Adrenal gland (tissue), 5 donors: ENCODE measurements at regions not wholly inside any gene's neighbourhood (a gene's known extent, or its start where the extent isn't known, plus 50 kb on each side); places are given as distances from the start of the nearest gene placed in this dataset.

Experiments
- POLR2A ChIP-seq, 2 donors: fragments of 450-650 bp; IDR thresholded peaks; one replicate each; pipeline ENCODE4 v1.6.1; 2017; ENCODE audit warnings: antibody characterized with exemption in 2 of 2, mild to moderate bottlenecking in 2 of 2, moderate library complexity in 1 of 2
- TF ChIP-seq, protein P1 (sequence below), 6 experiments: fragments of 450-650 bp in 4 of 6; fragments of 200-600 bp in 2 of 6; sonication (generic) in 1 of 6; IDR thresholded peaks; 1 replicate in 5 of 6; 2 replicates in 1 of 6; pipeline versions ENCODE4 v1.5.1 to v1.8.0; 2016 to 2021; ENCODE audit warnings: antibody characterized with exemption in 6 of 6, mild to moderate bottlenecking in 2 of 6, moderate library complexity in 1 of 6
- donor health status: DM: no; HTN: no; CAD: no.

DNA sequence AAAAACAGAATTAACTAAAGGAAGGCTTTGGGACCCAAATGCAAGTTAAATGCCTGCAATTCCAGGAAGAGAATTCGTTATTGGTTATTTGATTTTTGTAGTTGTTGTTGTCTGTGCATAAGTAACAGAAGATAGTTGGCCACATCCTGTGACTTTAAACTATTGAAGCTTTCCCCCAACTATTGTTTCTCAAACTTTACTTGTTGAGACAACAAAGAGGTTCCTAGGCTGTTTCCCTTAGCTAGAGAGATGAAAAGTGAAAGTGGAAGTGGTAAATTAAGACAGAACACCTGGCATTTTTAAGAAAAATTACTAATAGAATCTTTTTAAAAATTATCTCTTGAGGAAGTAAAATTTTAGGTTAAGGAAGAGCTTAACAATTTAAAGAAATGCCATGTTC, 525.2 kb downstream of the PKHD1 start:
- TF ChIP-seq, protein P1, sequence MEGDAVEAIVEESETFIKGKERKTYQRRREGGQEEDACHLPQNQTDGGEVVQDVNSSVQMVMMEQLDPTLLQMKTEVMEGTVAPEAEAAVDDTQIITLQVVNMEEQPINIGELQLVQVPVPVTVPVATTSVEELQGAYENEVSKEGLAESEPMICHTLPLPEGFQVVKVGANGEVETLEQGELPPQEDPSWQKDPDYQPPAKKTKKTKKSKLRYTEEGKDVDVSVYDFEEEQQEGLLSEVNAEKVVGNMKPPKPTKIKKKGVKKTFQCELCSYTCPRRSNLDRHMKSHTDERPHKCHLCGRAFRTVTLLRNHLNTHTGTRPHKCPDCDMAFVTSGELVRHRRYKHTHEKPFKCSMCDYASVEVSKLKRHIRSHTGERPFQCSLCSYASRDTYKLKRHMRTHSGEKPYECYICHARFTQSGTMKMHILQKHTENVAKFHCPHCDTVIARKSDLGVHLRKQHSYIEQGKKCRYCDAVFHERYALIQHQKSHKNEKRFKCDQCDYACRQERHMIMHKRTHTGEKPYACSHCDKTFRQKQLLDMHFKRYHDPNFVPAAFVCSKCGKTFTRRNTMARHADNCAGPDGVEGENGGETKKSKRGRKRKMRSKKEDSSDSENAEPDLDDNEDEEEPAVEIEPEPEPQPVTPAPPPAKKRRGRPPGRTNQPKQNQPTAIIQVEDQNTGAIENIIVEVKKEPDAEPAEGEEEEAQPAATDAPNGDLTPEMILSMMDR (IDR thresholded peaks at IDR 0.05) = no peak
- TF ChIP-seq POLR2A (IDR thresholded peaks at IDR 0.05) = no peak
